Suprapubic skin (tissue), 3 donors: ENCODE measurements at regions not wholly inside any gene's neighbourhood (a gene's known extent, or its start where the extent isn't known, plus 50 kb on each side); places are given as distances from the start of the nearest gene placed in this dataset.

ENCODE experiments used
- CTCF ChIP-seq, 2 donors: fragments of 200-600 bp in 1 of 2; fragments of 450-650 bp in 1 of 2; sonication (generic) in 1 of 2; IDR thresholded peaks; one replicate each; pipeline ENCODE4 v1.5.1; 2016 to 2019; ENCODE audit warnings: antibody characterized with exemption in 2 of 2, mild to moderate bottlenecking in 1 of 2, moderate library complexity in 1 of 2
- POLR2A ChIP-seq, 2 donors: fragments of 450-650 bp; IDR thresholded peaks; one replicate each; pipeline ENCODE4 v1.6.1; 2017; ENCODE audit warnings: antibody characterized with exemption in 2 of 2, mild to moderate bottlenecking in 2 of 2, moderate library complexity in 2 of 2

DNA sequence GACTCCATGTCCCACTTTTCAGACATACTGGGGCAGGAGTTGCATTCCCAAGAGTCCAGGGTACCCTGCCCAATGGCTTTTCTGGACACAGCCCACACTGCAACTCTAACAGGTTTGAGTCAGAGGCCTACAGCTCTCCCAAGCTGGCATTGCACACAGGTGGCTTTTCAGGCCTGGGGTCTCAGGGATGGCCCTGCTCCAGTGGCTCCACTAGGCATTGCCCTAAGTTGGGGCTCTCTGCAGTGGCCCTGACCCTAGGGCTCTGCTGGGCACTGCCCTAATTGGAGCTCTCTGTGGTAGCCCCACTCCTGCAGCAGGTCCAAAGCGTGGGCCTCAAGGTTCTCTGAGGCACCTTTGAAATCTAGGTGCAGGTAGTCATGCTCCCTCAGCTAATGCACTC is 408.8 kb downstream of the SUCLA2 start:
- TF ChIP-seq CTCF (IDR thresholded peaks at IDR 0.05) = no peak
- TF ChIP-seq POLR2A (IDR thresholded peaks at IDR 0.05) = no peak
